GM19467 (cell line): ENCODE measurements at regions not wholly inside any gene's neighbourhood (a gene's known extent, or its start where the extent isn't known, plus 50 kb on each side); places are given as distances from the start of the nearest gene placed in this dataset.
"Not testable (repeated sequence)": the region's sequence is repeated elsewhere in the genome, so short reads cannot be mapped to it uniquely, and the experiment has no call there.

Experiments used
- ATAC-seq: cut with Tn5 transposase; IDR thresholded peaks from one replicate; pipeline ENCODE4 v1.9.1; 2021; ENCODE audit warnings: mild to moderate bottlenecking, moderate library complexity; ENCODE audit not compliant: unreplicated experiment

DNA sequence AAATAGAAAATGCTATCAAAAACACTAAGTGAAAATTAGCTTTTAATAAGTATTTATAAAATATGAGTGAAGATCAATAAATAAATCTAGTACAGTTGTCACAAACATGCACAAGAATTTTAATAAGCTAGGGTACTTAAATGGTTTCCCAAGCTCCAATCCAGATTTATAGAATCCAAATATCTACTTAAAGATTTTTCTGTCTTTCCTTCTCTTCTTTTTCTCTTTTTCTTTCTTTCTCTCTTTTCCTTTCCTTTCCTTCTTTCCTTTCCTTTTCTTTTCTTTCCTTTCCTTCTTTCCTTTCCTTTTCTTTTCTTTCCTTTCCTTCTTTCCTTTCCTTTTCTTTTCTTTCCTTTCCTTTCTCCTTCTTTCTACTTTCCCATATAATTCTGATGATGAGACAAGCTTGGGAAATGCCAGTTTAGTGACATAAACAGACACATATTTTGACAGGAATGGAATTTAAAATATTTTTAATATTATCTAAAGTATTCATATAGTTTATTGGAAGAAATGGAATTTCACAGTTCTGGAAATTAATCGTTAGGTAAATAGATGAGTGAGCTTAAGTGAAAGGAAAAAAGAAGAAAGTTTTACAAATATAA is 832.8 kb downstream of the NR2F1-AS1 start:
- no peak for ATAC-seq

DNA sequence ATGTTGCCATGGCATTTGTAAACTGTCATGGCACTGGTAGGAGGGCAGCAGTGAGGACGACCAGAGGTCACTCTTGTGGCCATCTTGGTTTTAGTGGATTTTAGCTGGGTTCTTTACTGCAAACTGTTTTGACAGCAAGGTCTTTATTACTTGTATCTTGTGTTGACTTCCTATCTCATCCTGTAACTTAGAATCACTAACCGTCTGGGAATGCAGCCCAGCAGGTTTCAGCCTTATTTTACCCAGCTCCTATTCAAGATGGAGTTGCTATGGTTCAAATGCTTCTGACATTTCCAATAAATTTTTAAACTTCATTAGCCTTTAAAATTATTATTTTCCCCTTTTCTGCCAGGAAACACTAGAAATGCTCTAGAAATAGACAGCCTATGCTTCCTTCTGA is 839.1 kb downstream of the NR2F1-AS1 start:
- ATAC-seq, result no peak

DNA sequence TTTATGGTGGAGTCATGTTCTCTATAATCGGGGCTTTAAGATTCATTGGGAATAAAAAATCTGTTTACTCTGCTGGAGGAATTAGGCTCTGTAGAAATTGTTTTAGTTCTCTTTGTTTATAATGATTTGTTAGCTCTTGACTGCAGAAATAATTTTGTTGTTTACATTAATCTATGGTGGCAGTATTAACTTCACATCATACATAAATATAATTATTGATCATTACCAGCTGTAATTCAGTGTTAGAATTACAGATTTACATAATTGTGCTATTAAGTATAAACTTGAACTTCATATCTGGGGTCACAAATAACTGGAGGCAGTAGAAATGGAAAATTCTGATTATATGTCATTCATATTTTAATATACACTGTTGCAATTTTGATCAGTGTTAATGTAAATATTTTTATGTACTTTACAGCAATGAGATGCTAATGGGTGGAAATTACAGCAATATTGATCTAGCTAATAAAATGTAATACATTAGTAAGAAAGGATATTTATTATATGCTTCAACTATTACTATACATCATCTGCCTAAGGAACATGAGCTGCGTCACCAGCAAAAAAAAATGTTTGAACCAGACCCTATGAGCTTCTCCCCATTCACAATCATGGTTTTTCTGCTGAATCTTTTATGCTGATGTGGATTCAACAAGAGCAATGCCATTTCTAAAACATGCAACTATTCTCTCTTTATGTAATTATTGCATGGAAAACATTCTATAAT is 846.6 kb downstream of the NR2F1-AS1 start:
- no peak for ATAC-seq

DNA sequence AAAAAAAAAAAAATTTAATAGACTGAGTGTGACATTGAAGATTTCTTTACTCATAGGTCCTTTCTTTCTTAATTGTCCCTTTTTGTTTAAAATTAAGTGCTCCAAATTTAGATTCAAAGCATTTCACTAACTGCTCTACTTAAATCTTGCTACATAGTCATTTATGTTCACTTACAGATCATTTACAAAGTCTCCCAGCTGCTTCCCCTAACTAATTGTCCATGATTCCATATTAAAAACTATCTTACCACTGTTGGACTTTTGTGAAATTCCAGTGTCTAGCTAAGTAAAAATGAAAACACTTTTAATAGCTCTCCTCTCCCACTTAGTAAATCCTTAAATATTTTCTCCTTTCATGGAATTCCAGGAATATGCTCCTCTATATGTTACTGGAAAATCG is 850.5 kb downstream of the NR2F1-AS1 start:
- no peak for ATAC-seq

DNA sequence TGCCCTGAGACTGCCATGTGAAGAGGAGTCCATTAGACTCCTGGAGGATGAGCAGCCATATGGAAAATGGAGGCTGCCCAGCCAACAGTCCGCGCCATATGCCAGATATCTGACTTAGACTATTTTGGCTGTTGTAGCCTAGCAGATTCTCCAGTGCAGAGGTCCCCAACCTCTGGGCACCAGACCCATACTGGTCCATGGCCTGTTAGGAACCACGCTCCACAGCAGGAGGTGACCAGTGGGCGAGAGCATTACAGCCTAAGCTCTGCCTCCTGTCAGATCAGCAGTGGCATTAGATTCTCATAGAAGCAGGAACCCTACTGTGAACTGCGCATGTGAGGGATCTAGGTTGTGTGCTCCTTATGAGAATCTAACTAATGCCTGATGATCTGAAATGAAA is 851.9 kb downstream of the NR2F1-AS1 start:
- no peak for ATAC-seq

DNA sequence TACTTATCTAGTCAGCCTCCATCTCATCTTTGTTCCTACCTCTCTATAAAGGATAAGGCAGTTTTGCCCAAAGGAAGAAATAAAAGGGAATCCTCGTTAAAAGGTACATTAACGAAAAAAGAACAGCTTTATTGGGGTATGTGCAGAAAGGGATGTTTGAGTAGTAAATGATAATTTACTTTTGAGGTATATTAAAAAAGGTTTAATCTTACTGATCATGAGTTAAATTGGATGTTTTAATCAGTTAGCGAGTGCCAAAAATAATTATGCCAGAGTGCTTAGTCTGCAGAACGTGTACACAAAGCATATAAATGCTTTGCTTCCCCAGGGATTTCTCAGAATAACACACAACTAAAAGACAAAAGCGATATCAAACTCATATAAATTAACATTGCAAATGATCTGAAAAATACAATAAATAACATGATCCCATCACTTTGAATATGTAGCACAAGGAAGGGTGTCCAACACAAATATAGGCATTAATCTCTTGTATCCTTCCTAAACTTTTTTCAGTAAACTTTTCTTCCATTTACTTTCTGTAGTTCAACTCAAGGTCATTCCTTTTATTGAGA is 865.0 kb downstream of the NR2F1-AS1 start:
- ATAC-seq, result no peak

DNA sequence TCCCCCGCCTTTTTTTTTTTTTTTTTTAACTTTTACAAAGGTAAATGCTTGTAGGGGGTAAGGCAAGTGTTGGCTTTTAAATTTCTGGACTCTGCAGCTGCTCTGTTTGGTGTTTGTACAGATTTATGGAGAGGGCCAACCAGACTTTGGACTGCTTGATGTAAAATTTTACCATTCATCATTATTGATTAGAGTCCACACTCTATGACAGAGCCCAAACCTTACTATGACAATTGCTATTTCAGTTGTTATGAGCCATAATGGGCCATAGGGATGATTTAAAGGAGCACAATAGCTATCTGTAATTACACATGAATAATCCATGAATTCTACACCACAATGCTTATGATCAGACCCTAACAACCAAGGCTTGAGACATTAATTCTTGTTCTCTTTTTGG is 867.2 kb downstream of the NR2F1-AS1 start:
- no peak for ATAC-seq

DNA sequence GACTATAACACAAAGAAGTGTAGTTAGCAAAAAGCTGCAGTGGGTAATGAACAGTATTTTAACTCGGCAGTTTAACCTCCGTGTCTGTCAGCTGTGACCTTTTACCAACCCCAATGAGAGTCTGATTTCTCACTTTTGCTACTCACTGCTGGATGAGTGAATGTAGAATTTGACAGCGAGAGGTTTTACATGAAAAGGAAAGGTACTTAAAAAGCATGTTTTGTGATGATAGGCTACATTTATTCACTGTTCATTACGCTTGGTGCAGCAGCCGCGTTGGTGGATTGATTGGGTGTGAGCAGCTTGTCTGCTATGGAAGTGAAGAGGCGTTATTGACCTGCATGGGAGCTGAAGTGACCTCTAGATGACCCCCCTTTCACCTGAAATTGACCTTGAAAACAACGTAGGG is 867.7 kb downstream of the NR2F1-AS1 start:
- ATAC-seq, result no peak

DNA sequence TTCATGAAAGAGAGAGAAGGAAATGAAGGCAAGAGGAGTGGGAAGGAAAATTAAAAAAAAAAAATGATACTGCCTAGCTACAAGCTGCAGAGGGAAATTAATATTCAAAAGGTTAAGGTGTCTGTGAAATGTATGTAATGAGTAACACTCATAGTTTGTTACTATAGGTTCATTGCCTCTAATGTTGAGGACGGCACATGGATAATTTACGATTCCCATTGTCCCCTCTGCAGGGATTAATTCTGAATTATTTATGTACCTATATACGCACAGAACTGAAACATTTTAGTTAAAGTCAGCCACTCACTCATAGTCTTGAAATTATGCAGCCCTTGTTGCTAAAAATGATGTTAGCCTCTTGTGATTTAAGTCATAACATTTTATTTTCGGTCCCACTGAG is 869.1 kb downstream of the NR2F1-AS1 start:
- ATAC-seq, result no peak

DNA sequence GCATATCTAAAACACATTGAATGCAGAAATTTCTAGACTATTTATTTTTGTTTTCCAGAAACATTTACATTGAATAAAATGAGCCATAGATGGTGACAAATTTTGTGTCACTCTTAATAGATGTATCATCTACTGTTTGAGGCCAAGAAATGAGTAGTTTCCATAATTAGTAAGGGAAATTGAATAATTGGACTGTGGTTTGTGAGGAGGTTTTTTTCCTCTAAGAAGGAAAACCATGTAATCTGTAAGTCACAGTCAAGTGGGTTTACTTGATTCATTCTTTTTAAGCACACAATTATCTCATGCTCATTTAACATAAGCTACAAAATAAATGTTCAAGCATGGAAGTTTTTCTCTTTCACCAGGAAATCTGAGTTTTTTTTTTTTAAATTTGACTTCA is 876.4 kb downstream of the NR2F1-AS1 start:
- ATAC-seq, result no peak

DNA sequence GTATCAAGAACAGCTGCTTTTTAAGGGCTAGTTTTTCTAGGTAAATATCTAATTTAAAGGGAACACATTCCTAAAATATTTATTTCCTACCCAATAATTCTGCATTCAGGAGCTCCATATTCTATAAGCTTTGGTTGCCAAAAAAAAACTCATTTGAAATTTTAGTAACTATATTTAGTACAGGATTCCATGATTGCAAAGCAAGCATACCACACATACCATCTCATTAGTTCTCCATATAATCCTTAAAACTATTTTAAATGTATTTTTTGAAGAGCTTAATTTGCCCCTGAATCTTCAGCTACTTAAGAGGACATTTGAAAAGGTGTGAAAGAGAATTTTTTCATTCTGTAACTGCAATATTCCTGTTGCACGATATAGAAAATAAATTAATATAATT is 877.0 kb downstream of the NR2F1-AS1 start:
- ATAC-seq, result no peak

DNA sequence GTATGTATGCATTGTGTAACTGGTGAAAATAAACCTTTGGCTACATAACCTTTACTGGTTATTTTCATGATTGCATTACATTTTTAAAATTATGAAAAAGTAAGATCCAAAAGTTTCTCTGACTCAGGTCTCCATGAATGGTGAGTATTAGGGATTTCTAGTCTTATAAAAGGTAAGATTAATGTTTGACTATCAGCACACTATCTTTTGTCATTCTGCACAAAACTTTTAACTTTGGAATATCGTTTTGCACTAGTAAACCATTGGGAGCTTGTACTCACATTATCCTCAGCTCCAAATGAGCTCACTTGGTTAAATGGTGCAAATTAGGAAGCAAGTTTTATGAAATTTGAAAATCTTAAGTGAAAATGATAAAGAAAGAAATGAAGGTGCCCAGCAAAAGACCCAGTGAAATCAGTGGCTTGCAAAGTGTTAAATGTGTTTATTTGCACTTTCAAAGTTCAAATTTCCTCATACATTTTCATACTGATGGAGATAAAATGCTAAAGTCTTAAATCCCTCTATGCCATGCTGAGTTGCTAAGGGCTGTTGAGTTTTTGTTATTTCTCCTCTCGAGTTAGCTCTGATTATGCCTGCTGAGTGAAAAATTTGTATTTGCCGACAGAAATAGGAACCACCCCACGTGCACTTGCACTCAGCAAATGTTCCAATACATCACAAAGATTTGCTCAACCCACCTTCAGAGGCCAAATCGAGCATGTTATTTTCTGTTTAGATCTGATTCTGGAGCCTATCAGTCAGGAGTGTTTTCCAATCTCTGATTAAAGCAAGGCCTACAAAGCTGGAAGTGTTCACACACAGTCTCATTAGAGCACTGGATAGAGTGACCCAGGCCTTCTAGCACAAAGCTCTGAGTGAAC is 885.7 kb downstream of the NR2F1-AS1 start:
- no peak for ATAC-seq

DNA sequence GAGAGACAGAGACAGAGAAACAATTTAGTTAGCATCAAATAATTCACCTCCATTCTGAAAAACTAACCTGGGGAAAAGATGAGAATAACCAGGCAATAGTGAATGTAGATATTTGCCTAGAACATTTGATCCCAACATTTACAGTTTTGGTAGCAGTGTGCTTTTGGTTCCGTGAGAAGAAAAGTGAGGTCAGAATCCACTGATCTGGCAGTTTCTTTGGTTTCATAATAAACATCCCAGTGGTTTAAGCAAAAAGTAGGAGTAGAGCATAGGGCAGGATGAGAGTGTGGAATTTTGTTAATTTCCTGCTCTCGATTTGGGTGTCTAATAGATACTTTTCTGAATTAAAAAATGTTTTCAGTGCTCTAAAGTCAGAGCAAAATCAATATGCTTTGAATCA is 887.0 kb downstream of the NR2F1-AS1 start:
- ATAC-seq, result no peak

DNA sequence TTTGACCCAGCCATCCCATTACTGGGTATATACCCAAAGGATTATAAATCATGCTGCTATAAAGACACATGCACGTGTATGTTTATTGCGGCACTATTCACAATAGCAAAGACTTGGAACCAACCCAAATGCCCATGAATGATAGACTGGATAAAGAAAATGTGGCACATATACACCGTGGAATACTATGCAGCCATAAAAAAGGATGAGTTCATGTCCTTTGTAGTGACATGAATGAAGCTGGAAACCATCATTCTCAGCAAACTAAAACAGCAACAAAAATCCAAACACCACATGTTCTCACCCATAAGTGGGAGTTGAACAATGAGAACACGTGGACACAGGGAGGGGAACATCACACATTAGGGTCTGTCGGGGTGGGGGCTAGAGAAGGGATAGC is 889.1 kb downstream of the NR2F1-AS1 start:
- not testable (repeated sequence) for ATAC-seq

DNA sequence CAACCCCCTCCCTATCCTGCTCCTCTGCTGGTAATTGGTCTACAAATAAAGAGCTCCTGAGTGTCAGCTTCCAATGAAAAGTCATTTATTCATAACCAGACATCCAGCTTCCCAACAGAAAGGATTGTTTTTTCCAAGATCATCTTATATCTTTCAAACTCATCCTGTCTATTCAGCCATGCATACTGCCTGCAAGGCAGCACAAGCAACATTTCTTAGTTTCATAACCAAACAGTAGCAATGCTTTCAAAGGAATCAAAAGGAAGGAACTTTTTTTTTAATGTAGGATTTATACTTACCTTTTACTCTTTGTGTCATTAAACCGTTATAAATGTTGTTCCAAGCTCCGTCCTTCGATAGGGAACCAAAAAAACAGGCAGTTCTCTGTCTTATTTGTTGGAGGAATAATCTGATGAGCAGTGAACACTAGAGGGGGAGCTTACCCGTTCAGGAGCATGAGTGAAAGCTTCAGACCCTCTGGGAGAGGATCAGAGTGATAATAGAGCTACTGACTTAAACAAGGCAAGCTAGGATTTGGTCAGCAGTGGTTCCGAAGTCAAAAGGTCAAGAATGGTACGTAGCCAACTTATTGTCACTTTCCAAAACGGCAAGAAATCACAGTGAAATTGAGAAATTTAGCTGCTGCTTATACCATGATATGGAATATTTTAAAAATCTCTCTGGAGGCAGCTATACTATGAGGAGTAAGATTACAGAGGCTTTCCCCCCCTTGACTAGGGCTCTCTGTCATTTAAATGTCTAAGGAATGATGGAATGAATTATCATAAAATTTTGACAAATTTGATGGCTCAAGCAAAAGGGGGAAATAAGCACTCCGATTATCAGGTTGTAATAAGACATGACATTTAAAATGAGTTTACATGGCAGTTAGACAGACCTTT is 892.9 kb downstream of the NR2F1-AS1 start:
- ATAC-seq, result no peak

DNA sequence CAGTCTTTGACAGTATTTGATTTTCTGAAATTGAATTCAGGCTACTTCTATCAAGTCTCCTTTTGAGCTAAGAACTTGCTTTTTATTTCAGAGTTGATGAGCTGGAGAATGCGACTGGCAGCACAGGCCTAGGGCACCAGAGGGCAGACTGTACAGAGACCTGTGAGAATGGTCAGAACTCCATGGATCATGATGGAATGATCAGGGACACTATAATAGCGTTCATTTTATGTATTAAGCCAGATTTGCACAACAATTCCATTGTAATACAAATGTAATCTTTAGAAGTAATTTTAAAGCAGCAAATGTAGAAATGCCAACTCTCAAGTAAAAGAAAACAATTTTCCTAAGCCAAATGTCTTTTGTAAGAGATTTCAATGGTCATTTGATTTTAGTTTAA is 902.4 kb downstream of the NR2F1-AS1 start:
- no peak for ATAC-seq

DNA sequence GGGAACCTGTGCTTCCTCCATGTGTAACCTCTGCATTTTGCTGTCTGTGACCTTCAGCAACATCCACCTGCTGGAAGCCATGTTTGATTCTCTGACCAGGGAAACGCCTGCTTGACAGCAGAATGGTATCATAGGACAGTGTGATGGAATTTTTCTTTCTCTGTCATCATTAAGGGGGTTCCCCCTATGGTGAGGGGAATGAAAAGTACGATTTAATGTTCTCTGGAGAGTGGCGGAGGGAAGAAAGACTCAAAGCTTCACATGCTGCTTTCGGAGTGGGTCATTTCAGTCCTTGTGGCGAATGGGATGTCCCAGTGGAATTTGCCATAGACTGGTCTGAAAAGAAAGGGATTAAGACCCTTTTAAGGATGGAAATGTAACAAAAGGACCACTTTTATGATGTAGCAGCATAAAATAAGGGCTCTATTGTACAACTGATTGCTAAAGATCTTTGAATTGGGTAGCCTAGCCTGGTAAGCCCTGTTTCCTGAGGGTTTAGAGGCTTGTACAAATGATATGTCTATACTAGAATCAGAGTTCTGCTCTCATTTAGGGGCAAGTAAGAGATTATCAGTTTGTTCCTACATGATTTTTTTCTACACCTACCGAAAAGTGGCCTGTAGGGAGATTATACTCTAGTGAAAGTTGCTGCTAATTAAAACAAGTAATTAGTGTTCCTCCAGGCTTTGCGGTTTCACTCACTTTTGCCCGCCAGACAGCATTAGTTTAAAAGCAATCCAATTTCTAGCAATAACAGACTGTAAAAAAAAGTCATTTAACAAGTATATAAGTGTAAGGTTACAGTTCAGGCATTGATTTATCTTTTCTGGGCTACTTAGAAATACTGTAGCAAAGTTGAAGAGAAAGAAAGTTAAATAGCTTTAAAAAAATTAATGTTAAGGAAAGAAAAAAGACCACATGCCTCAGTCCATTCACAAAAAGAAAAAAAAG is 904.5 kb downstream of the NR2F1-AS1 start:
- ATAC-seq, result no peak

DNA sequence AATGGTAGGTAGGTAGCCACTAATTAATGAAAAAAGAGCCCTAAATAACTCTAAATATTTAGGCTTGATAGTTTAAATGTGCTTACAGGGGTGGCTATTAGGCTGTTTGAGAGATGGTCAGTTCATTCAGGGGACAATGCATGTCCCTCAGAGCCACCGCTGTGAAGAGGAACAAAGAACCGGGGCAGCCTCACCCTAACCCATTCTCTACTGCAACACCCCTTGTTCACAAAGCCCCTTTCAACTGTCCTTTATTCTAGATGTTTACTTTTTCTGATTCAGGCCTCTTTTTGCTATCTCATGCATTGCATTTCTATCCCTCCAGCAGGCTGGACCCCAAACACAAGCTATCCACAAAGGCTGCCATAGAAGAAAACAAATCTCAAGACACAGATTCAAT is 906.7 kb downstream of the NR2F1-AS1 start:
- ATAC-seq, result no peak

DNA sequence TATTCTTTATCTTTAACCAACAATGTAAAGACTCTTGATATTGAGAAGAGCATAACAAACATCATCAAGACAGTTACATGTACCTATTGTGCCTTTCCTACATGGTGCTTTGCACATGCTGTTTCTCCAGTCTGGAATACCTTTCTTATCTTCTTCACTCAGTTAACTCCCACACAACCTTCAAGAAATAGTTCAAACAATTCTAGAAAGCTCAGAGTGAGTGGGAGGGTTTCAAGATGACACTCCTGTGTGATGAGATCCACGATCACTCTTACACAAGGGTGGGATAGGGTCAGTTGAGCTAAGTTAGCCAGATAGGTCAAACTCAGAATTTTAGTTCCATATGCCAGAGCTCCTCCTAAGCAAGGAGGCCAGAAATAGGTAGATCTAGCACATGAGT is 915.5 kb downstream of the NR2F1-AS1 start:
- ATAC-seq, result no peak
